DND-41 (cell line): ENCODE measurements at regions not wholly inside any gene's neighbourhood (a gene's known extent, or its start where the extent isn't known, plus 50 kb on each side); places are given as distances from the start of the nearest gene placed in this dataset.

Experiments
- EZH2 ChIP-seq: IDR thresholded peaks from 3 replicates; pipeline ENCODE4 v1.6.1; 2012; ENCODE audit warnings: borderline replicate concordance, low read depth, mild to moderate bottlenecking, moderate library complexity, low read length, inconsistent platforms; ENCODE audit not compliant: severe bottlenecking
- TF ChIP-seq, protein P1 (sequence below): IDR thresholded peaks from 2 replicates; pipeline ENCODE4 v1.5.1; 2012; ENCODE audit warnings: borderline replicate concordance, low read length, moderate library complexity, mild to moderate bottlenecking; ENCODE audit not compliant: poor library complexity, severe bottlenecking; ENCODE audit errors: extremely low read depth

DNA sequence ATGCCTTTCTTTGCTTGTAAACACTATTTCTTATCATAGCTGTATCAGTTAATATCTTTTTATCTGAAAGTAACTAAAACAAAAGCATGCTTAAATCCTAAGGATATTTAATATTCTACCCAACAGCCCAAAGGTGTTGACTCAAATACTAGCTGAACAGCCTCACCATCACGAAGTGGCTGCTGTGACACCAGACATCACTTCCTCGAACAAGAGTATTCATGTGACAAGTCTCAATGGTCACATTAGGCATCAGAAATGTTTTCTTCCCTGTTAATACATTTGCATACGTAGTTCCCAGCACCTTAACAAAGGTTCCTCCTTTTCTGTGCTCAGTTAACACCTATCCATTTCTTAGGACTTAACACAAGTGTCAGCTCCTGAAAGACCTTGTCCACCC lies 193.8 kb upstream of the DYNLRB2 start:
- TF ChIP-seq, protein P1, sequence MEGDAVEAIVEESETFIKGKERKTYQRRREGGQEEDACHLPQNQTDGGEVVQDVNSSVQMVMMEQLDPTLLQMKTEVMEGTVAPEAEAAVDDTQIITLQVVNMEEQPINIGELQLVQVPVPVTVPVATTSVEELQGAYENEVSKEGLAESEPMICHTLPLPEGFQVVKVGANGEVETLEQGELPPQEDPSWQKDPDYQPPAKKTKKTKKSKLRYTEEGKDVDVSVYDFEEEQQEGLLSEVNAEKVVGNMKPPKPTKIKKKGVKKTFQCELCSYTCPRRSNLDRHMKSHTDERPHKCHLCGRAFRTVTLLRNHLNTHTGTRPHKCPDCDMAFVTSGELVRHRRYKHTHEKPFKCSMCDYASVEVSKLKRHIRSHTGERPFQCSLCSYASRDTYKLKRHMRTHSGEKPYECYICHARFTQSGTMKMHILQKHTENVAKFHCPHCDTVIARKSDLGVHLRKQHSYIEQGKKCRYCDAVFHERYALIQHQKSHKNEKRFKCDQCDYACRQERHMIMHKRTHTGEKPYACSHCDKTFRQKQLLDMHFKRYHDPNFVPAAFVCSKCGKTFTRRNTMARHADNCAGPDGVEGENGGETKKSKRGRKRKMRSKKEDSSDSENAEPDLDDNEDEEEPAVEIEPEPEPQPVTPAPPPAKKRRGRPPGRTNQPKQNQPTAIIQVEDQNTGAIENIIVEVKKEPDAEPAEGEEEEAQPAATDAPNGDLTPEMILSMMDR = no peak
- no peak for TF ChIP-seq EZH2
